NT2/D1 (cell line): ENCODE measurements at regions not wholly inside any gene's neighbourhood (a gene's known extent, or its start where the extent isn't known, plus 50 kb on each side); places are given as distances from the start of the nearest gene placed in this dataset.
"Not testable (repeated sequence)": the region's sequence is repeated elsewhere in the genome, so short reads cannot be mapped to it uniquely, and the experiment has no call there.

Experiments used
- YY1 ChIP-seq: IDR thresholded peaks from 2 replicates; pipeline ENCODE4 v1.6.1; 2011; ENCODE audit not compliant: insufficient read length, insufficient read depth
- ZNF274 ChIP-seq: IDR thresholded peaks from 2 replicates; pipeline ENCODE4 v1.6.1; 2011; ENCODE audit warnings: mild to moderate bottlenecking, low read depth, low read length

DNA sequence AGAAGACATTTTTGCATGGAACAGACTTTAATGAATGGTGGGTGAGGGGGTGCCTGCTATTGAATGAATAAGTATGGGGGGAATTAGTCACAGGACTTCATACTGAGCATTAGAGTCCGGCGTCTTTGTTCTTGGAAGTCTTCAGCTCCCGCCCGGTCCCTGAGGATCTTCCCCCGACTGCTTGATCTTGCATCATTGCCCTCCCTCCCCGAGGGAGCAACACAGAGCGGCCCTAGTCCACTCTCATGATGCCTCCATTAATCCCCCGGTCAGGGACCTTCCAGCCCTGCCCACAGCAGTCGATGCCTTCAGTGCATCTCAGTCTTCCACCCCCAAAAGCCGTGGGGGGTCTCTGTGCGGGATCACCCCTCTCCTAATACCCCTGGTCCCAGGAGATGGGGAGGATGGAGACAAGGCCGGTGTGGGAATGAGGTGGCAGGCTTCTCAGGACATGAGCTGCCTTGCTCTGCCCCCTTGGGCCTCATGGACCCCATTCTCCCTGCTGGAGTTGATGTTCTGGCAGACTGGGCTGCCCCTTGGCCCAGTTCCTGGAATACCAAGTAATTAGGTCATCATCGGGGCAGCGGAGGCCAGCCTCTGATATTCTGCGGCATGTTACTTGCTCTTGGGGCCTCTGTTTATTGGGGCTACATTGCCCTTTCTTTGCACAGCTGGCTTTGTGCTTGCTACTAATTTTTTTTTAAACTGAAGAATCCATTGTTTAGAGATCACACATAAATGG, 110.5 kb upstream of the PLGLB2 start:
- TF ChIP-seq ZNF274, YY1: not testable (repeated sequence)
